Glutamatergic neuron (in vitro differentiated cells): ENCODE measurements at regions not wholly inside any gene's neighbourhood (a gene's known extent, or its start where the extent isn't known, plus 50 kb on each side); places are given as distances from the start of the nearest gene placed in this dataset.

Experiments used
- DNase-seq: peaks from one replicate; pipeline ENCODE4 v3.0.0; 2022
- H3K27ac Mint-ChIP-seq: one replicate; pipeline ENCODE4 v1.8.0; 2020; ENCODE audit warnings: mild to moderate bottlenecking, mixed read lengths, inconsistent platforms; ENCODE audit not compliant: unreplicated experiment
- H3K27me3 Mint-ChIP-seq: one replicate; pipeline ENCODE4 v1.8.0; 2020; ENCODE audit warnings: mild to moderate bottlenecking, moderate library complexity, mixed read lengths, inconsistent platforms; ENCODE audit not compliant: unreplicated experiment
- H3K36me3 Mint-ChIP-seq: one replicate; pipeline ENCODE4 v1.8.0; 2020; ENCODE audit warnings: mild to moderate bottlenecking, mixed read lengths, inconsistent platforms; ENCODE audit not compliant: unreplicated experiment
- H3K4me1 Mint-ChIP-seq: one replicate; pipeline ENCODE4 v1.8.0; 2020; ENCODE audit warnings: mild to moderate bottlenecking, low read depth, mixed read lengths, inconsistent platforms; ENCODE audit not compliant: unreplicated experiment
- H3K4me3 Mint-ChIP-seq: one replicate; pipeline ENCODE4 v1.8.0; 2020; ENCODE audit warnings: mild to moderate bottlenecking, mixed read lengths, inconsistent platforms; ENCODE audit not compliant: unreplicated experiment
- H3K9me3 Mint-ChIP-seq: one replicate; pipeline ENCODE4 v1.8.0; 2020; ENCODE audit warnings: mild to moderate bottlenecking, moderate library complexity, mixed read lengths, inconsistent platforms; ENCODE audit not compliant: unreplicated experiment
- TF ChIP-seq, protein P1 (sequence below): fragments of 200-600 bp; sonication (generic); IDR thresholded peaks from one replicate; pipeline ENCODE4 v1.5.0; 2021; ENCODE audit not compliant: partially characterized antibody, unreplicated experiment

DNA sequence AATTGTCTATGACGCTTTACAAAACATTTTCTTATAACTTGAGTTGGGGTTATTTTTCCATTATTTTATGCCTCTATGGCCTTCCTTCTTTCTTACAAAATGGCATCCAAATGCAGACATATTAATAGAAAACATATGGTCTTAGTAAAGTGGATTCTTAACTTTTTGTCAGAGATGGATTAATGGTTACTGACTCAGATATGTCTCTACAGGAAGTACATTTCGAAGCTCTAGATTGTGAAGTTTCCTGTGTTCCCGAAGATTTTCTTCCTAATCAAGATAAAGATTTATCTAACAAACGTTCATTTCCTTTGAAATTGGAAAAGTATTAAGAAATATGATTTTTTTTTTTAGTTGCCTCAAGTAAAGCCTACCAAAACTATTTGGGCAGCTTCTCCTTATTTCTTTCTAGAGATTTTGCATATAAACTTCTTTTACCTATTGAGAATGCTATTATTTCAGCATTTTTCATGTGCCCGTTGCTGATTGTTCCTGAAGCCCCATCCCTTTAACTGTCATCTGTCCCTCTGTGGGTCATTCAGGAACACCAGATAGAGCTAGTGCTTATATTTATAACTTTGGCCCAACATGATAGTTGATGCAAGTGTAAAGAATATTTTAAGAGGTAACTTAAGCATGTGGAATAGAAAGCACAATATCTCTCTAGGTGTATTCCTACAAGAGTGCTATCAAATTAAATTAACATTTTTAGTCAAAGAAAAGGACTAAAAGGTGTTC lies 498.0 kb downstream of the CCDC85A start:
- H3K27me3 Mint-ChIP-seq, result no peaks in the 10 kb centered on the region
- H3K36me3 Mint-ChIP-seq, result no peaks in the 10 kb centered on the region
- TF ChIP-seq, protein P1, sequence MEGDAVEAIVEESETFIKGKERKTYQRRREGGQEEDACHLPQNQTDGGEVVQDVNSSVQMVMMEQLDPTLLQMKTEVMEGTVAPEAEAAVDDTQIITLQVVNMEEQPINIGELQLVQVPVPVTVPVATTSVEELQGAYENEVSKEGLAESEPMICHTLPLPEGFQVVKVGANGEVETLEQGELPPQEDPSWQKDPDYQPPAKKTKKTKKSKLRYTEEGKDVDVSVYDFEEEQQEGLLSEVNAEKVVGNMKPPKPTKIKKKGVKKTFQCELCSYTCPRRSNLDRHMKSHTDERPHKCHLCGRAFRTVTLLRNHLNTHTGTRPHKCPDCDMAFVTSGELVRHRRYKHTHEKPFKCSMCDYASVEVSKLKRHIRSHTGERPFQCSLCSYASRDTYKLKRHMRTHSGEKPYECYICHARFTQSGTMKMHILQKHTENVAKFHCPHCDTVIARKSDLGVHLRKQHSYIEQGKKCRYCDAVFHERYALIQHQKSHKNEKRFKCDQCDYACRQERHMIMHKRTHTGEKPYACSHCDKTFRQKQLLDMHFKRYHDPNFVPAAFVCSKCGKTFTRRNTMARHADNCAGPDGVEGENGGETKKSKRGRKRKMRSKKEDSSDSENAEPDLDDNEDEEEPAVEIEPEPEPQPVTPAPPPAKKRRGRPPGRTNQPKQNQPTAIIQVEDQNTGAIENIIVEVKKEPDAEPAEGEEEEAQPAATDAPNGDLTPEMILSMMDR, result no peak
- no peaks in the 10 kb centered on the region for H3K4me1 Mint-ChIP-seq
- no peaks in the 10 kb centered on the region for H3K9me3 Mint-ChIP-seq
- DNase-seq, result no peak
- H3K27ac Mint-ChIP-seq, result no peak overlapping the region
- no peak overlapping the region for H3K4me3 Mint-ChIP-seq

DNA sequence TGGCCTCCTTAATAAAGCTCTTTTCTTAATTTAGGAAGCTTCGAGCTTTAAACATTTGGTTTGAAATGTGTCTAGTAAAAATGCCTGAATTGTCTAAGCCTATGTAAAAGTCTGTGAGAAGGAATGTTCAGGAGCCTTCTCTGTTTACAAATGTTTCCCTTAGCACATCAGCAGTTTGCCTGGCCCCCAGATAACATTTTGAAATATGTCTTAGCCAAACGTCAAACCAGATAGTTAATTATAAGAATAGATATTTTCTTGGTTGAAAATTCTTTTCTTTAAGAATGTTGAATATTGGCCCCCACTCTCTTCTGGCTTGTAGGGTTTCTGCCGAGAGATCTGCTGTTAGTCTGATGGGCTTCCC lies 498.6 kb downstream of the CCDC85A start:
- no peak overlapping the region for H3K27ac Mint-ChIP-seq
- no peaks in the 10 kb centered on the region for H3K4me1 Mint-ChIP-seq

DNA sequence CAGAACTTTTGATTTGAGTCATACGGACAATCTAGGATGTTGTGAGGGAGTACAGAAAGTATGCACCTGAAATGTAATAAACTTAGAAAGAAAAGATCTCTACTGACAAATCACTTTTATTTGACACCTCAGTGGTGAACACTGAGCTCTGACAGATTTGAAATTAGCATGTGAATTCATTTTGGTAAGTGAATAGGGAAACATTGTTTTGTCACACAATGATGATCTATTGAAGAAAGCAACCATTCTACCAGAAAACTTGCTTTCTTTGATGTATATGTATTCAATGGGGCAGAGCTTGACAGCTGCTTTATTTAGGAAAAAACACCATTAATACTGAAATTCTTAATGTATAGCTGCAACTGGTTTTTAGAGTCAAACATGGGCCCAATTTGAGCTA lies 500.5 kb downstream of the CCDC85A start:
- no peaks in the 10 kb centered on the region for H3K9me3 Mint-ChIP-seq
- TF ChIP-seq, protein P1, result no peak
- no peak overlapping the region for H3K27ac Mint-ChIP-seq
- H3K4me3 Mint-ChIP-seq, result no peak overlapping the region
- H3K4me1 Mint-ChIP-seq, result no peaks in the 10 kb centered on the region
- no peaks in the 10 kb centered on the region for H3K36me3 Mint-ChIP-seq
- DNase-seq, result no peak
- H3K27me3 Mint-ChIP-seq, result no peaks in the 10 kb centered on the region

More for the DNA sequence above, 498.6 kb downstream of the CCDC85A start:
- Mint-ChIP-seq H3K9me3 (no peaks in the 10 kb centered on the region), H3K27me3 (no peaks in the 10 kb centered on the region), H3K4me3 (no peak overlapping the region), H3K36me3 (no peaks in the 10 kb centered on the region)
- TF ChIP-seq, protein P1, result no peak
- no peak for DNase-seq

DNA sequence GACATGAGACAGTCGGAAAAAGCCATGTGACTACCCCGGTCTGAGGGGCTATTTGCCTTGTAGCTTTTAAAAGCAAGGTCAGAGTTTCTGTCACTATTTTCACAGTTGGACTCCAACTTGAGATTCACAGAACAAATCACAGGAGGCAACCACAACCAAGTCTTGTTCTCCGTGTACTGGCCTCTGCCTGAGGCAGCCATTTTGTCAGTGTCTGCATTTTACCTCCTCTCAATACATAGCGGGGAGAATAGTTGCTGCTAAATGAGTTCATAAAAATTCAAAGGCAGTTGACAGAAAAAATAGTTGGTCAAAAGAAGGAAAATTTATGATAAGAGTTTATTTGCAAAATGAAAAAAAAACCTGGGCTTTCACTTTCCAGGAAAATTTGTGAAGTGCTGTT lies 501.4 kb downstream of the CCDC85A start:
- no peaks in the 10 kb centered on the region for H3K4me1 Mint-ChIP-seq
- H3K27me3 Mint-ChIP-seq, result no peaks in the 10 kb centered on the region
- H3K27ac Mint-ChIP-seq, result no peak overlapping the region
- no peaks in the 10 kb centered on the region for H3K36me3 Mint-ChIP-seq
- TF ChIP-seq, protein P1, result no peak
- H3K4me3 Mint-ChIP-seq, result no peak overlapping the region
- DNase-seq, result no peak
- H3K9me3 Mint-ChIP-seq, result no peaks in the 10 kb centered on the region

DNA sequence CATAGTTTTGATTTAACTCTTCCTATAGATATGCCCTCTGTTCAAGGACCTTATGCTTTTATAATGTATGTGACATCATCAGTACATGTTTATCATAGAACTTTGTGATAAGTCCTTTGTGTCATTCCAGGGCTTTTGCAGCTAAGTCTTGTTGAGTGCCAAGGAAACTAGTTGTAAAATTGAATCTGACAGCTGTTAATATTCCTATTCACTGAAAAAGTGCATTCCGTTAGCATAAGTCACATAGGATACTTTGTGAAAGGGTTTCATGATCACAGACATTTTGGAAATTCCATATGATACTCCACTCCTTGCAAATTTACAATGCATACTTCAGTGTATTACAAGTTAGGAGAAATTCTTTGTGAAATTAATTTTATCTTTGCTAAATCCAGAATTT lies 503.4 kb downstream of the CCDC85A start:
- no peak overlapping the region for H3K27ac Mint-ChIP-seq
- no peak overlapping the region for H3K4me3 Mint-ChIP-seq
- H3K36me3 Mint-ChIP-seq, result no peaks in the 10 kb centered on the region
- no peaks in the 10 kb centered on the region for H3K9me3 Mint-ChIP-seq
- DNase-seq, result no peak
- no peaks in the 10 kb centered on the region for H3K4me1 Mint-ChIP-seq
- TF ChIP-seq, protein P1, result no peak
- no peaks in the 10 kb centered on the region for H3K27me3 Mint-ChIP-seq
